H1 (cell line): ENCODE measurements at regions not wholly inside any gene's neighbourhood (a gene's known extent, or its start where the extent isn't known, plus 50 kb on each side); places are given as distances from the start of the nearest gene placed in this dataset.

Experiments used
- CHD2 ChIP-seq: IDR thresholded peaks from 2 replicates; pipeline ENCODE4 v1.6.1; 2012; ENCODE audit warnings: low read length, improper control_type of control experiment
- CREB1 ChIP-seq: IDR thresholded peaks from 2 replicates; pipeline ENCODE4 v1.6.1; 2012; ENCODE audit warnings: inconsistent platforms
- EZH2 ChIP-seq: fragments of 200-600 bp; sonication (generic); IDR thresholded peaks from 2 replicates; pipeline ENCODE4 v1.7.1; 2012; ENCODE audit warnings: low read depth, mild to moderate bottlenecking, moderate library complexity, low read length, inconsistent platforms; ENCODE audit not compliant: severe bottlenecking
- GTF2F1 ChIP-seq: IDR thresholded peaks from 2 replicates; pipeline ENCODE4 v1.6.1; 2012; ENCODE audit warnings: low read depth, low read length, improper control_type of control experiment, borderline replicate concordance
- POLR2A ChIP-seq, 2 experiments: IDR thresholded peaks; 1 replicate in 1 of 2; 2 replicates in 1 of 2; pipeline ENCODE4 v1.6.1; 2011; ENCODE audit warnings: low read depth in 2 of 2, low read length in 2 of 2, mild to moderate bottlenecking in 2 of 2; ENCODE audit errors: control extremely low read depth in 1 of 2
- POLR2AphosphoS5 ChIP-seq: IDR thresholded peaks from 2 replicates; pipeline ENCODE4 v1.6.1; 2011; ENCODE audit warnings: low read depth, low read length
- SP1 ChIP-seq: IDR thresholded peaks from 2 replicates; pipeline ENCODE4 v1.6.1; 2011; ENCODE audit warnings: low read depth, low read length
- SUZ12 ChIP-seq: fragments of 200-600 bp; sonication (generic); IDR thresholded peaks from 2 replicates; pipeline ENCODE4 v1.6.1; 2012; ENCODE audit warnings: mild to moderate bottlenecking, inconsistent platforms, low read length, moderate library complexity, mixed read lengths
- TAF7 ChIP-seq: optimal IDR thresholded peaks from 2 replicates; pipeline ENCODE3; 2011; ENCODE audit warnings: low read depth, mild to moderate bottlenecking, inconsistent platforms, low read length, moderate library complexity, borderline replicate concordance
- TF ChIP-seq, protein P1 (sequence below), 3 experiments: IDR thresholded peaks; 1 replicate in 2 of 3; 2 replicates in 1 of 3; pipeline versions ENCODE4 v1.5.1 to v1.6.1; 2011; ENCODE audit warnings: low read length in 3 of 3, mild to moderate bottlenecking in 3 of 3, inconsistent platforms in 2 of 3, low read depth in 1 of 3, moderate library complexity in 1 of 3; ENCODE audit not compliant: insufficient read depth in 1 of 3; ENCODE audit errors: control extremely low read depth in 1 of 3

DNA sequence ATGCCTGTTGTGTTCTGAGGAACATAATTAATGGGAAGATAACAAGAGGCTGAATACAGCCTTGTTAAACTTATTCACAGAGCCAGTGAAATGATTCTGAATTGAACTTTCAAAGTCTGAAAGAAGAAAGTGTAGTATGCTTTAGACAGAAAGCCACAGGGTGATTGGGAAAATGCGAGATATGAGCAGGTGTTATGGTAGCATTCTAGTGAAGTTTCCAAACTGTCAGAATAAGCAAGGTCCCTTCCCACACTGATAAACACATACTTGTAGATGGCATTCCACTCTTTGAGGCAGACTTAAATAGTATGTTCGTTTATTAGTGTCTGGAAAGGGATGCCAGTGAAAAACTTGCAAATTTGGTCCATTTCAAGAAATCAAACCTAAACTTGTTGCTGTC is 70.5 kb upstream of the ITPRID2 start:
- TF ChIP-seq EZH2: no peak
- no peak for TF ChIP-seq GTF2F1
- TF ChIP-seq CHD2: no peak
- TF ChIP-seq TAF7: no peak
- TF ChIP-seq SP1: no peak
- TF ChIP-seq POLR2A (IDR thresholded peaks at IDR 0.05; ENCODE audit: control extremely low read depth in 1 of 2, low read depth in 2 of 2, low read length in 2 of 2): no peak
- no peak for TF ChIP-seq SUZ12
- TF ChIP-seq CREB1: no peak
- TF ChIP-seq, protein P1, sequence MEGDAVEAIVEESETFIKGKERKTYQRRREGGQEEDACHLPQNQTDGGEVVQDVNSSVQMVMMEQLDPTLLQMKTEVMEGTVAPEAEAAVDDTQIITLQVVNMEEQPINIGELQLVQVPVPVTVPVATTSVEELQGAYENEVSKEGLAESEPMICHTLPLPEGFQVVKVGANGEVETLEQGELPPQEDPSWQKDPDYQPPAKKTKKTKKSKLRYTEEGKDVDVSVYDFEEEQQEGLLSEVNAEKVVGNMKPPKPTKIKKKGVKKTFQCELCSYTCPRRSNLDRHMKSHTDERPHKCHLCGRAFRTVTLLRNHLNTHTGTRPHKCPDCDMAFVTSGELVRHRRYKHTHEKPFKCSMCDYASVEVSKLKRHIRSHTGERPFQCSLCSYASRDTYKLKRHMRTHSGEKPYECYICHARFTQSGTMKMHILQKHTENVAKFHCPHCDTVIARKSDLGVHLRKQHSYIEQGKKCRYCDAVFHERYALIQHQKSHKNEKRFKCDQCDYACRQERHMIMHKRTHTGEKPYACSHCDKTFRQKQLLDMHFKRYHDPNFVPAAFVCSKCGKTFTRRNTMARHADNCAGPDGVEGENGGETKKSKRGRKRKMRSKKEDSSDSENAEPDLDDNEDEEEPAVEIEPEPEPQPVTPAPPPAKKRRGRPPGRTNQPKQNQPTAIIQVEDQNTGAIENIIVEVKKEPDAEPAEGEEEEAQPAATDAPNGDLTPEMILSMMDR (IDR thresholded peaks at IDR 0.05; ENCODE audit: control extremely low read depth in 1 of 3, insufficient read depth in 1 of 3, low read depth in 1 of 3, low read length in 3 of 3): no peak
- no peak for TF ChIP-seq POLR2AphosphoS5
